GM12878 (cell line): ENCODE measurements at regions not wholly inside any gene's neighbourhood (a gene's known extent, or its start where the extent isn't known, plus 50 kb on each side); places are given as distances from the start of the nearest gene placed in this dataset.

Experiments used
- ATAC-seq: fragments of 200-7000 bp; cut with Tn5 transposase; 3 replicates; pipeline ENCODE4 v1.9.1; 2020; ENCODE audit warnings: mild to moderate bottlenecking, moderate library complexity
- BruUV-seq: library from RNA; stranded (reverse); fragments of 400-500 nt; replicated peaks from 2 replicates; lab custom pipeline; 2021; lab: Mats Ljungman, UMichigan
- CTCF ChIA-PET: fragments of 300-600 bp; sonication (Branson Sonifier 250); formaldehyde crosslinking; extraction: SDS; loops from one replicate; lab custom pipeline; 2021; ENCODE audit warnings: inconsistent platforms; lab: Yijun Ruan, JAX
- POLR2A ChIA-PET: fragments of 350-600 bp; formaldehyde crosslinking; extraction: SDS; loops from one replicate; lab custom pipeline; 2021; ENCODE audit warnings: inconsistent platforms; lab: Charles Lee
- RAD21 ChIA-PET: fragments of 300-600 bp; sonication (Branson Sonifier 250); formaldehyde crosslinking; loops from one replicate; lab custom pipeline; 2023; ENCODE audit warnings: antibody characterized with exemption; ENCODE audit not compliant: unreplicated experiment; lab: Charles Lee
- SMC1A ChIA-PET: fragments of 300-600 bp; sonication (Branson Sonifier 250); formaldehyde crosslinking; loops from one replicate; lab custom pipeline; 2023; ENCODE audit not compliant: unreplicated experiment, uncharacterized antibody; lab: Charles Lee
- DNase-seq: peaks from one replicate; pipeline ENCODE4 v3.0.0-alpha.2; 2011; ENCODE audit warnings: low read depth, low spot score
- FAIRE-seq: peaks from 3 replicates; lab custom pipeline; 2011; peaks lifted over from hg19 to GRCh38; lab: Jason Lieb, UNC
- H2AFZ ChIP-seq: 2 replicates; pipeline ENCODE4 v1.6.0; 2011; ENCODE audit warnings: low read depth, low read length, control low read depth; ENCODE audit not compliant: control insufficient read depth
- H3K27ac ChIP-seq: 2 replicates; pipeline ENCODE4 v1.5.1; 2011; ENCODE audit warnings: control low read depth; ENCODE audit not compliant: control insufficient read depth, insufficient read depth
- H3K27me3 ChIP-seq, 2 experiments: replicated peaks in 1 of 2; 2 replicates each; pipeline versions ENCODE4 v1.6.0 to v1.6.1; 2011; ENCODE audit warnings: low read length in 1 of 2; ENCODE audit not compliant: control insufficient read depth in 2 of 2, insufficient read depth in 2 of 2
- H3K36me3 ChIP-seq, 2 experiments: 2 replicates each; pipeline ENCODE4 v1.5.1; 2011; ENCODE audit warnings: low read length in 1 of 2; ENCODE audit not compliant: control insufficient read depth in 2 of 2, insufficient read depth in 2 of 2
- H3K4me1 ChIP-seq: 2 replicates; pipeline ENCODE4 v1.6.1; 2011; ENCODE audit warnings: mild to moderate bottlenecking, low read length, moderate library complexity, mixed read lengths; ENCODE audit not compliant: control insufficient read depth, insufficient read depth
- H3K4me2 ChIP-seq: 2 replicates; pipeline ENCODE4 v1.6.0; 2011; ENCODE audit warnings: control low read depth; ENCODE audit not compliant: control insufficient read depth, insufficient read depth
- H3K4me3 ChIP-seq: fragments of 200-600 bp; sonication (generic); 2 replicates; pipeline ENCODE4 v1.5.1; 2016
- H3K79me2 ChIP-seq: 2 replicates; pipeline ENCODE4 v1.6.0; 2011; ENCODE audit warnings: low read length; ENCODE audit not compliant: control insufficient read depth, insufficient read depth
- H3K9ac ChIP-seq: 2 replicates; pipeline ENCODE4 v1.8.0; 2011; ENCODE audit warnings: low read length, control low read depth, mixed read lengths; ENCODE audit not compliant: control insufficient read depth, insufficient read depth
- H3K9me3 ChIP-seq: replicated peaks from 3 replicates; pipeline ENCODE4 v1.5.1; 2011; ENCODE audit warnings: mild to moderate bottlenecking, low read length; ENCODE audit not compliant: control insufficient read depth, insufficient read depth
- H4K20me1 ChIP-seq: 2 replicates; pipeline ENCODE4 v1.6.0; 2011; ENCODE audit not compliant: control insufficient read depth, insufficient read depth
- BHLHE40 ChIP-seq, 2 experiments: fragments of 450-650 bp in 1 of 2; IDR thresholded peaks; 2 replicates each; pipeline ENCODE4 v1.6.1; 2011 to 2017; ENCODE audit warnings: low read depth in 2 of 2, borderline replicate concordance in 1 of 2, improper control_type of control experiment in 1 of 2, low read length in 1 of 2, mild to moderate bottlenecking in 1 of 2
- CHD2 ChIP-seq: IDR thresholded peaks from 2 replicates; pipeline ENCODE4 v1.6.1; 2011; ENCODE audit warnings: low read depth, low read length, improper control_type of control experiment, borderline replicate concordance
- FOXK2 ChIP-seq: fragments of 450-650 bp; IDR thresholded peaks from 2 replicates; pipeline ENCODE4 v1.6.1; 2017; ENCODE audit warnings: mild to moderate bottlenecking, moderate library complexity
- LARP7 ChIP-seq: fragments of 450-650 bp; IDR thresholded peaks from 2 replicates; pipeline ENCODE4 v1.6.1; 2017; ENCODE audit warnings: mild to moderate bottlenecking
- NFYB ChIP-seq: IDR thresholded peaks from 2 replicates; pipeline ENCODE4 v1.6.1; 2011; ENCODE audit warnings: low read depth, mild to moderate bottlenecking, low read length, improper control_type of control experiment, moderate library complexity; ENCODE audit not compliant: insufficient read depth
- POLR2AphosphoS5 ChIP-seq: IDR thresholded peaks from 2 replicates; pipeline ENCODE4 v1.6.1; 2011; ENCODE audit warnings: mild to moderate bottlenecking, low read length, inconsistent platforms
- TARDBP ChIP-seq: IDR thresholded peaks from 2 replicates; pipeline ENCODE4 v1.6.1; 2016; ENCODE audit warnings: borderline replicate concordance
- USF2 ChIP-seq: IDR thresholded peaks from 2 replicates; pipeline ENCODE4 v1.6.1; 2011; ENCODE audit warnings: low read depth, low read length, improper control_type of control experiment, borderline replicate concordance
- YY1 ChIP-seq: IDR thresholded peaks from 2 replicates; pipeline ENCODE4 v1.6.1; 2011; ENCODE audit warnings: low read depth, mild to moderate bottlenecking, low read length
- ZZZ3 ChIP-seq: IDR thresholded peaks from 2 replicates; pipeline ENCODE4 v1.6.1; 2011; ENCODE audit warnings: low read depth; ENCODE audit not compliant: control insufficient read depth, insufficient read length
- WGBS: methylation state at CpG from one replicate; pipeline ENCODE4 v1.1.6; 2016; ENCODE audit warnings: low lambda C conversion rate; ENCODE audit not compliant: insufficient replicate concordance, insufficient coverage; ENCODE audit errors: missing lambda C conversion rate; 5-methylcytosine and 5-hydroxymethylcytosine counted together
- in situ Hi-C: fragments of 300-500 bp; cut with MboI; formaldehyde crosslinking; loops from 9 replicates; pipeline ENCODE4 v1.14.3; 2018; ENCODE audit warnings: mixed read lengths
- intact Hi-C: fragments of 100-400 bp; cut with micrococcal nuclease; formaldehyde crosslinking; loops from one replicate; pipeline ENCODE4 v1.14.2; 2022; ENCODE audit not compliant: unreplicated experiment
- TF ChIP-seq, protein P1 (sequence below): fragments of 450-650 bp; IDR thresholded peaks from 2 replicates; pipeline ENCODE4 v1.6.1; 2017; ENCODE audit warnings: antibody characterized with exemption, mild to moderate bottlenecking, moderate library complexity
- TF ChIP-seq, protein P2 (sequence below): IDR thresholded peaks from 2 replicates; pipeline ENCODE4 v1.6.1; 2012; ENCODE audit warnings: low read depth, low read length, improper control_type of control experiment
- TF ChIP-seq, protein P3 (sequence below): fragments of 450-650 bp; IDR thresholded peaks from 2 replicates; pipeline ENCODE4 v1.6.1; 2016; ENCODE audit warnings: mild to moderate bottlenecking
- TF ChIP-seq, protein P4 (sequence below): fragments of 450-650 bp; IDR thresholded peaks from 2 replicates; pipeline ENCODE4 v1.6.1; 2016; ENCODE audit warnings: mild to moderate bottlenecking, moderate library complexity, borderline replicate concordance

GRCh38 chr5:87126869-87127268 is 140.8 kb upstream of the RASA1 start:
- no TSS peak for BruUV-seq
- in situ Hi-C loops, result no loop called here
- POLR2A ChIA-PET, result no interaction called here
- Histone ChIP-seq H3K4me3 (no peak overlapping the region), H4K20me1 (no peaks in the 10 kb centered on the region), H3K4me2 (no peak overlapping the region), H3K9ac (no peak overlapping the region), H2AFZ (peak overlapping the region; percentile 15), H3K79me2 (no peaks in the 10 kb centered on the region), H3K36me3 (no peaks in the 10 kb centered on the region), H3K27me3 (no peaks in the 10 kb centered on the region), H3K27ac (no peak overlapping the region), H3K9me3 (no peaks in the 10 kb centered on the region), H3K4me1 (peaks cover 9% of the 10 kb centered on the region)
- DNase-seq, result no peak
- no peak for FAIRE-seq
- SMC1A ChIA-PET, result interaction anchor here (0.9 to 3.4 kb wide), 10 partner anchors 9 to 105 kb away, joined by 3 to 22 read pairs (median 4); no protein-coding TSS in a partner anchor
- 76% methylated on average over 3 of the region's 3 CpGs for WGBS
- intact Hi-C loops, result no loop called here
- no peak for ATAC-seq
- RAD21 ChIA-PET, result interaction anchor here (0.9 to 2.4 kb wide), 4 partner anchors 10 to 56 kb away, joined by 3 to 9 read pairs (median 4); no protein-coding TSS in a partner anchor
- CTCF ChIA-PET, result interaction anchor here (0.7 kb wide), 2 partner anchors 55 to 68 kb away, joined by 3 to 4 read pairs; no protein-coding TSS in a partner anchor
- no peak for TF ChIP-seq NFYB
- TF ChIP-seq, protein P1, sequence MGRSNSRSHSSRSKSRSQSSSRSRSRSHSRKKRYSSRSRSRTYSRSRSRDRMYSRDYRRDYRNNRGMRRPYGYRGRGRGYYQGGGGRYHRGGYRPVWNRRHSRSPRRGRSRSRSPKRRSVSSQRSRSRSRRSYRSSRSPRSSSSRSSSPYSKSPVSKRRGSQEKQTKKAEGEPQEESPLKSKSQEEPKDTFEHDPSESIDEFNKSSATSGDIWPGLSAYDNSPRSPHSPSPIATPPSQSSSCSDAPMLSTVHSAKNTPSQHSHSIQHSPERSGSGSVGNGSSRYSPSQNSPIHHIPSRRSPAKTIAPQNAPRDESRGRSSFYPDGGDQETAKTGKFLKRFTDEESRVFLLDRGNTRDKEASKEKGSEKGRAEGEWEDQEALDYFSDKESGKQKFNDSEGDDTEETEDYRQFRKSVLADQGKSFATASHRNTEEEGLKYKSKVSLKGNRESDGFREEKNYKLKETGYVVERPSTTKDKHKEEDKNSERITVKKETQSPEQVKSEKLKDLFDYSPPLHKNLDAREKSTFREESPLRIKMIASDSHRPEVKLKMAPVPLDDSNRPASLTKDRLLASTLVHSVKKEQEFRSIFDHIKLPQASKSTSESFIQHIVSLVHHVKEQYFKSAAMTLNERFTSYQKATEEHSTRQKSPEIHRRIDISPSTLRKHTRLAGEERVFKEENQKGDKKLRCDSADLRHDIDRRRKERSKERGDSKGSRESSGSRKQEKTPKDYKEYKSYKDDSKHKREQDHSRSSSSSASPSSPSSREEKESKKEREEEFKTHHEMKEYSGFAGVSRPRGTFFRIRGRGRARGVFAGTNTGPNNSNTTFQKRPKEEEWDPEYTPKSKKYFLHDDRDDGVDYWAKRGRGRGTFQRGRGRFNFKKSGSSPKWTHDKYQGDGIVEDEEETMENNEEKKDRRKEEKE, result no peak
- TF ChIP-seq, protein P2, sequence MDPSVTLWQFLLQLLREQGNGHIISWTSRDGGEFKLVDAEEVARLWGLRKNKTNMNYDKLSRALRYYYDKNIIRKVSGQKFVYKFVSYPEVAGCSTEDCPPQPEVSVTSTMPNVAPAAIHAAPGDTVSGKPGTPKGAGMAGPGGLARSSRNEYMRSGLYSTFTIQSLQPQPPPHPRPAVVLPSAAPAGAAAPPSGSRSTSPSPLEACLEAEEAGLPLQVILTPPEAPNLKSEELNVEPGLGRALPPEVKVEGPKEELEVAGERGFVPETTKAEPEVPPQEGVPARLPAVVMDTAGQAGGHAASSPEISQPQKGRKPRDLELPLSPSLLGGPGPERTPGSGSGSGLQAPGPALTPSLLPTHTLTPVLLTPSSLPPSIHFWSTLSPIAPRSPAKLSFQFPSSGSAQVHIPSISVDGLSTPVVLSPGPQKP, result no peak
- TF ChIP-seq ZZZ3, result no peak
- TF ChIP-seq, protein P3, sequence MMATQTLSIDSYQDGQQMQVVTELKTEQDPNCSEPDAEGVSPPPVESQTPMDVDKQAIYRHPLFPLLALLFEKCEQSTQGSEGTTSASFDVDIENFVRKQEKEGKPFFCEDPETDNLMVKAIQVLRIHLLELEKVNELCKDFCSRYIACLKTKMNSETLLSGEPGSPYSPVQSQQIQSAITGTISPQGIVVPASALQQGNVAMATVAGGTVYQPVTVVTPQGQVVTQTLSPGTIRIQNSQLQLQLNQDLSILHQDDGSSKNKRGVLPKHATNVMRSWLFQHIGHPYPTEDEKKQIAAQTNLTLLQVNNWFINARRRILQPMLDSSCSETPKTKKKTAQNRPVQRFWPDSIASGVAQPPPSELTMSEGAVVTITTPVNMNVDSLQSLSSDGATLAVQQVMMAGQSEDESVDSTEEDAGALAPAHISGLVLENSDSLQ, result no peak
- TF ChIP-seq CHD2, result no peak
- no peak for TF ChIP-seq LARP7
- TF ChIP-seq TARDBP, result no peak
- TF ChIP-seq, protein P4, sequence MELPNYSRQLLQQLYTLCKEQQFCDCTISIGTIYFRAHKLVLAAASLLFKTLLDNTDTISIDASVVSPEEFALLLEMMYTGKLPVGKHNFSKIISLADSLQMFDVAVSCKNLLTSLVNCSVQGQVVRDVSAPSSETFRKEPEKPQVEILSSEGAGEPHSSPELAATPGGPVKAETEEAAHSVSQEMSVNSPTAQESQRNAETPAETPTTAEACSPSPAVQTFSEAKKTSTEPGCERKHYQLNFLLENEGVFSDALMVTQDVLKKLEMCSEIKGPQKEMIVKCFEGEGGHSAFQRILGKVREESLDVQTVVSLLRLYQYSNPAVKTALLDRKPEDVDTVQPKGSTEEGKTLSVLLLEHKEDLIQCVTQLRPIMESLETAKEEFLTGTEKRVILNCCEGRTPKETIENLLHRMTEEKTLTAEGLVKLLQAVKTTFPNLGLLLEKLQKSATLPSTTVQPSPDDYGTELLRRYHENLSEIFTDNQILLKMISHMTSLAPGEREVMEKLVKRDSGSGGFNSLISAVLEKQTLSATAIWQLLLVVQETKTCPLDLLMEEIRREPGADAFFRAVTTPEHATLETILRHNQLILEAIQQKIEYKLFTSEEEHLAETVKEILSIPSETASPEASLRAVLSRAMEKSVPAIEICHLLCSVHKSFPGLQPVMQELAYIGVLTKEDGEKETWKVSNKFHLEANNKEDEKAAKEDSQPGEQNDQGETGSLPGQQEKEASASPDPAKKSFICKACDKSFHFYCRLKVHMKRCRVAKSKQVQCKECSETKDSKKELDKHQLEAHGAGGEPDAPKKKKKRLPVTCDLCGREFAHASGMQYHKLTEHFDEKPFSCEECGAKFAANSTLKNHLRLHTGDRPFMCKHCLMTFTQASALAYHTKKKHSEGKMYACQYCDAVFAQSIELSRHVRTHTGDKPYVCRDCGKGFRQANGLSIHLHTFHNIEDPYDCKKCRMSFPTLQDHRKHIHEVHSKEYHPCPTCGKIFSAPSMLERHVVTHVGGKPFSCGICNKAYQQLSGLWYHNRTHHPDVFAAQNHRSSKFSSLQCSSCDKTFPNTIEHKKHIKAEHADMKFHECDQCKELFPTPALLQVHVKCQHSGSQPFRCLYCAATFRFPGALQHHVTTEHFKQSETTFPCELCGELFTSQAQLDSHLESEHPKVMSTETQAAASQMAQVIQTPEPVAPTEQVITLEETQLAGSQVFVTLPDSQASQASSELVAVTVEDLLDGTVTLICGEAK, result no peak
- no peak for TF ChIP-seq USF2
- no peak for TF ChIP-seq BHLHE40 (IDR thresholded peaks at IDR 0.05; ENCODE audit: borderline replicate concordance in 1 of 2, low read depth in 2 of 2, low read length in 1 of 2)
- no peak for TF ChIP-seq POLR2AphosphoS5
- no peak for TF ChIP-seq YY1
- TF ChIP-seq FOXK2, result no peak
